Colon (tissue), 2 donors: ENCODE measurements at regions not wholly inside any gene's neighbourhood (a gene's known extent, or its start where the extent isn't known, plus 50 kb on each side); places are given as distances from the start of the nearest gene placed in this dataset.
"Not testable (repeated sequence)": the region's sequence is repeated elsewhere in the genome, so short reads cannot be mapped to it uniquely, and the experiment has no call there.

Experiments
- FAIRE-seq: peaks from 2 replicates; lab custom pipeline; 2012; peaks lifted over from hg19 to GRCh38; lab: Jason Lieb, UNC
- donor health status: control.
- donor health status: control.

GRCh38 chr9:30846651-30847050 is 1537.8 kb upstream of the ACO1 start:
- FAIRE-seq = no peak

GRCh38 chr9:30851600-30851999 is 1532.8 kb upstream of the ACO1 start:
- FAIRE-seq = no peak

- FAIRE-seq = peak; percentile 24
Measured at GRCh38 chr9:30900706-30901105, 1483.7 kb upstream of the ACO1 start.

- no peak for FAIRE-seq
Measured at GRCh38 chr9:30913331-30913730, 1471.1 kb upstream of the ACO1 start.

- FAIRE-seq = no peak
Measured at GRCh38 chr9:30915451-30915850, 1469.0 kb upstream of the ACO1 start.

GRCh38 chr9:30925126-30925525 is 1459.3 kb upstream of the ACO1 start:
- no peak for FAIRE-seq

GRCh38 chr9:30925635-30926034 is 1458.8 kb upstream of the ACO1 start:
- FAIRE-seq = no peak

GRCh38 chr9:30928045-30928444 is 1456.4 kb upstream of the ACO1 start:
- no peak for FAIRE-seq

- no peak for FAIRE-seq
Measured at GRCh38 chr9:30932226-30932625, 1452.2 kb upstream of the ACO1 start.

- no peak for FAIRE-seq
Measured at GRCh38 chr9:30935730-30936129, 1448.7 kb upstream of the ACO1 start.

- FAIRE-seq = no peak
Measured at GRCh38 chr9:30937106-30937505, 1447.3 kb upstream of the ACO1 start.

GRCh38 chr9:30942852-30943251 is 1441.6 kb upstream of the ACO1 start:
- FAIRE-seq = not testable (repeated sequence)

GRCh38 chr9:30943446-30944224 is 1440.8 kb upstream of the ACO1 start:
- FAIRE-seq = no peak

GRCh38 chr9:30944225-30944569 is 1440.2 kb upstream of the ACO1 start:
- no peak for FAIRE-seq

GRCh38 chr9:30944741-30945280 is 1439.6 kb upstream of the ACO1 start:
- FAIRE-seq = no peak

GRCh38 chr9:30964332-30964731 is 1420.1 kb upstream of the ACO1 start:
- FAIRE-seq = no peak

- no peak for FAIRE-seq
Measured at GRCh38 chr9:30967476-30967875, 1417.0 kb upstream of the ACO1 start.

- no peak for FAIRE-seq
Measured at GRCh38 chr9:30970186-30970585, 1414.3 kb upstream of the ACO1 start.

- FAIRE-seq = no peak
Measured at GRCh38 chr9:30970812-30971211, 1413.6 kb upstream of the ACO1 start.

GRCh38 chr9:30972654-30973053 is 1411.8 kb upstream of the ACO1 start:
- peak; percentile 79 for FAIRE-seq

- no peak for FAIRE-seq
Measured at GRCh38 chr9:30977965-30978364, 1406.5 kb upstream of the ACO1 start.

GRCh38 chr9:30982301-30982700 is 1402.1 kb upstream of the ACO1 start:
- FAIRE-seq = no peak

GRCh38 chr9:30995956-30996738 is 1388.3 kb upstream of the ACO1 start:
- FAIRE-seq = no peak
